Spleen (tissue), 7 donors: ENCODE measurements at regions not wholly inside any gene's neighbourhood (a gene's known extent, or its start where the extent isn't known, plus 50 kb on each side); places are given as distances from the start of the nearest gene placed in this dataset.

Experiments
- POLR2A ChIP-seq, 3 donors: fragments of 450-650 bp; IDR thresholded peaks; one replicate each; pipeline ENCODE4 v1.5.1; 2017; ENCODE audit warnings: antibody characterized with exemption in 3 of 3, mild to moderate bottlenecking in 1 of 3
- POLR2AphosphoS5 ChIP-seq, 3 donors: sonication (generic); formaldehyde crosslinking; IDR thresholded peaks; one replicate each; pipeline ENCODE4 v1.5.1; 2017; ENCODE audit warnings: antibody characterized with exemption in 3 of 3
- TF ChIP-seq, protein P1 (sequence below), 11 experiments: fragments of 200-600 bp in 7 of 11; fragments of 450-650 bp in 4 of 11; sonication (generic) in 4 of 11; IDR thresholded peaks in 8 of 11; conservative IDR thresholded peaks in 3 of 11; 1 replicate in 7 of 11; 2 replicates in 4 of 11; pipeline versions ENCODE4 v1.4.0 to v1.8.0; 2016 to 2021; ENCODE audit warnings: antibody characterized with exemption in 11 of 11, inconsistent platforms in 4 of 11, mild to moderate bottlenecking in 1 of 11
- donor health status: DM: no; HTN: no; CAD: no; lungs with moderate emphysema.
- donor health status: DM: no; HTN: no; CAD: no.
- donor health status: DM: no; HTN: no; CAD: no.

DNA sequence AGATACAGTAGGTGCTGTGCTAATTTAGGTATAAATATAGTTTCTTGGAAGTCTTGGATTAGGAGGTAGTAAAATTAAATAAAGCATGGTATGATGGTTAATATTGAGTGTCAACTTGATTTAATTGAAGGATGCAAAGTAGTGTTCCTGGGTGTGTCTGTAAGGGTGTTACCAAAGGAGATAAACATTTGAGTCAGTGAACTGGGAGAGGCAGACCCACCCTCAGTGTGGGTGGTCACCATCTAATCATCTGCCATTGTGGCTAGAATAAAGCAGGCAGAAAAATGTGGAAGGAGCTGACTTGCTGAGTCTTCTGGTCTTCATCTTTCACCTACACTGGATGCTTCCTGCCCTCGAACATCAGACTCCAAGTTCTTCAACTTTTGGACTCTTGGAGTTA, 153.7 kb upstream of the GK2 start:
- TF ChIP-seq, protein P1, sequence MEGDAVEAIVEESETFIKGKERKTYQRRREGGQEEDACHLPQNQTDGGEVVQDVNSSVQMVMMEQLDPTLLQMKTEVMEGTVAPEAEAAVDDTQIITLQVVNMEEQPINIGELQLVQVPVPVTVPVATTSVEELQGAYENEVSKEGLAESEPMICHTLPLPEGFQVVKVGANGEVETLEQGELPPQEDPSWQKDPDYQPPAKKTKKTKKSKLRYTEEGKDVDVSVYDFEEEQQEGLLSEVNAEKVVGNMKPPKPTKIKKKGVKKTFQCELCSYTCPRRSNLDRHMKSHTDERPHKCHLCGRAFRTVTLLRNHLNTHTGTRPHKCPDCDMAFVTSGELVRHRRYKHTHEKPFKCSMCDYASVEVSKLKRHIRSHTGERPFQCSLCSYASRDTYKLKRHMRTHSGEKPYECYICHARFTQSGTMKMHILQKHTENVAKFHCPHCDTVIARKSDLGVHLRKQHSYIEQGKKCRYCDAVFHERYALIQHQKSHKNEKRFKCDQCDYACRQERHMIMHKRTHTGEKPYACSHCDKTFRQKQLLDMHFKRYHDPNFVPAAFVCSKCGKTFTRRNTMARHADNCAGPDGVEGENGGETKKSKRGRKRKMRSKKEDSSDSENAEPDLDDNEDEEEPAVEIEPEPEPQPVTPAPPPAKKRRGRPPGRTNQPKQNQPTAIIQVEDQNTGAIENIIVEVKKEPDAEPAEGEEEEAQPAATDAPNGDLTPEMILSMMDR (IDR thresholded peaks at IDR 0.05 in 8 of 11, conservative IDR thresholded peaks at IDR 0.05 in 3 of 11), result no peak
- TF ChIP-seq POLR2A (IDR thresholded peaks at IDR 0.05) (no peak), POLR2AphosphoS5 (IDR thresholded peaks at IDR 0.05) (no peak)
